IMR-90 (cell line): ENCODE measurements at regions not wholly inside any gene's neighbourhood (a gene's known extent, or its start where the extent isn't known, plus 50 kb on each side); places are given as distances from the start of the nearest gene placed in this dataset.

Experiments used
- ATAC-seq: fragments of 200-7000 bp; cut with Tn5 transposase; 2 replicates; pipeline ENCODE4 v1.9.1; 2020; ENCODE audit warnings: low read depth, mild to moderate bottlenecking, moderate library complexity
- BruUV-seq: library from RNA; stranded (reverse); fragments of 400-500 nt; replicated peaks from 2 replicates; lab custom pipeline; 2021; lab: Mats Ljungman, UMichigan
- CTCF ChIA-PET: fragments of 300-600 bp; formaldehyde crosslinking; extraction: SDS; loops from one replicate; lab custom pipeline; 2021; ENCODE audit warnings: antibody characterized with exemption; lab: Yijun Ruan, JAX
- POLR2A ChIA-PET: fragments of 300-600 bp; sonication (Branson Sonifier 250); formaldehyde crosslinking; loops from one replicate; lab custom pipeline; 2022; ENCODE audit warnings: antibody characterized with exemption; ENCODE audit not compliant: unreplicated experiment; lab: Charles Lee
- DNase-seq: peaks from one replicate; pipeline ENCODE4 v3.0.0; 2013
- H2AFZ ChIP-seq: replicated peaks from 2 replicates; pipeline ENCODE3; 2013; ENCODE audit warnings: low read length, mild to moderate bottlenecking; ENCODE audit not compliant: poor library complexity
- H2AK5ac ChIP-seq: 2 replicates; pipeline ENCODE4 v1.6.1; 2013; ENCODE audit warnings: low read depth, low read length, inconsistent platforms
- H2AK9ac ChIP-seq: replicated peaks from 2 replicates; pipeline ENCODE3; 2013; ENCODE audit warnings: mild to moderate bottlenecking, low read depth, low read length, moderate library complexity; ENCODE audit not compliant: poor library complexity
- H2BK120ac ChIP-seq: 2 replicates; pipeline ENCODE4 v1.6.1; 2013; ENCODE audit warnings: low read depth, low read length, inconsistent platforms
- H2BK15ac ChIP-seq: 3 replicates; pipeline ENCODE4 v1.6.1; 2013; ENCODE audit warnings: low read depth, low read length, inconsistent platforms
- H2BK20ac ChIP-seq: 2 replicates; pipeline ENCODE4 v1.6.1; 2013; ENCODE audit warnings: low read depth, mild to moderate bottlenecking, inconsistent platforms, low read length, moderate library complexity
- H2BK5ac ChIP-seq: 2 replicates; pipeline ENCODE4 v1.6.1; 2013; ENCODE audit warnings: mild to moderate bottlenecking, low read depth, low read length, inconsistent platforms; ENCODE audit not compliant: poor library complexity, severe bottlenecking
- H3K14ac ChIP-seq: replicated peaks from 2 replicates; pipeline ENCODE4 v1.6.1; 2013; ENCODE audit warnings: low read depth, low read length, inconsistent platforms
- H3K18ac ChIP-seq: 2 replicates; pipeline ENCODE4 v1.6.1; 2013; ENCODE audit warnings: low read depth, low read length, control low read depth
- H3K23ac ChIP-seq: 2 replicates; pipeline ENCODE4 v1.6.1; 2013; ENCODE audit warnings: low read depth, low read length, inconsistent platforms
- H3K27ac ChIP-seq: 2 replicates; pipeline ENCODE4 v1.5.1; 2013; ENCODE audit warnings: mild to moderate bottlenecking, control low read depth, low read length; ENCODE audit not compliant: insufficient read depth
- H3K27me3 ChIP-seq: 2 replicates; pipeline ENCODE4 v1.6.1; 2013; ENCODE audit warnings: low read length; ENCODE audit not compliant: control insufficient read depth, insufficient read depth
- H3K36me3 ChIP-seq: 2 replicates; pipeline ENCODE4 v1.6.1; 2013; ENCODE audit warnings: low read length, mixed read lengths; ENCODE audit not compliant: control insufficient read depth, insufficient read depth
- H3K4ac ChIP-seq: 2 replicates; pipeline ENCODE4 v1.6.1; 2013; ENCODE audit warnings: low read depth, low read length, inconsistent platforms
- H3K4me1 ChIP-seq: 2 replicates; pipeline ENCODE4 v1.6.1; 2013; ENCODE audit warnings: low read length, mixed read lengths; ENCODE audit not compliant: control insufficient read depth, insufficient read depth
- H3K4me2 ChIP-seq: 2 replicates; pipeline ENCODE4 v1.6.1; 2013; ENCODE audit warnings: low read depth, mild to moderate bottlenecking, control low read depth, low read length, moderate library complexity
- H3K4me3 ChIP-seq: 2 replicates; pipeline ENCODE4 v1.5.1; 2013; ENCODE audit warnings: low read depth, mild to moderate bottlenecking, control low read depth, low read length, moderate library complexity; ENCODE audit not compliant: insufficient read depth
- H3K56ac ChIP-seq: 2 replicates; pipeline ENCODE4 v1.6.1; 2013; ENCODE audit warnings: low read length, inconsistent platforms; ENCODE audit not compliant: insufficient read depth; ENCODE audit errors: extremely low read depth
- H3K79me1 ChIP-seq, 2 experiments: 2 replicates each; pipeline ENCODE4 v1.6.1; 2013; ENCODE audit warnings: low read length in 2 of 2, inconsistent platforms in 1 of 2, low read depth in 1 of 2
- H3K9ac ChIP-seq: 2 replicates; pipeline ENCODE4 v1.6.1; 2013; ENCODE audit warnings: low read depth, low read length, control low read depth
- H3K9me1 ChIP-seq: 2 replicates; pipeline ENCODE4 v1.6.1; 2013; ENCODE audit warnings: low read length, inconsistent platforms; ENCODE audit not compliant: insufficient read depth
- H3K9me3 ChIP-seq: 2 replicates; pipeline ENCODE4 v1.6.1; 2013; ENCODE audit warnings: low read length; ENCODE audit not compliant: control insufficient read depth, insufficient read depth
- H4K20me1 ChIP-seq: 2 replicates; pipeline ENCODE4 v1.6.1; 2013; ENCODE audit warnings: low read length, inconsistent platforms; ENCODE audit not compliant: insufficient read depth
- H4K5ac ChIP-seq: 2 replicates; pipeline ENCODE4 v1.6.1; 2013; ENCODE audit warnings: mild to moderate bottlenecking, low read depth, low read length, control low read depth
- H4K8ac ChIP-seq, 2 experiments: 2 replicates each; pipeline ENCODE4 v1.6.1; 2013; ENCODE audit warnings: low read depth in 2 of 2, low read length in 2 of 2, control low read depth in 1 of 2, inconsistent platforms in 1 of 2
- H4K91ac ChIP-seq: 2 replicates; pipeline ENCODE4 v1.6.1; 2013; ENCODE audit warnings: low read depth, low read length, inconsistent platforms; ENCODE audit not compliant: insufficient read depth
- BHLHE40 ChIP-seq: fragments of 150-350 bp; IDR thresholded peaks from 2 replicates; pipeline ENCODE4 v1.6.1; 2016; ENCODE audit warnings: mild to moderate bottlenecking, low read depth, low read length
- CEBPB ChIP-seq: IDR thresholded peaks from 2 replicates; pipeline ENCODE4 v1.6.1; 2012; ENCODE audit warnings: low read depth, low read length, improper control_type of control experiment
- CHD1 ChIP-seq: IDR thresholded peaks from 2 replicates; pipeline ENCODE4 v1.6.1; 2012; ENCODE audit warnings: low read depth, low read length, improper control_type of control experiment
- ELK1 ChIP-seq: fragments of 150-350 bp; IDR thresholded peaks from 2 replicates; pipeline ENCODE4 v1.6.1; 2016; ENCODE audit warnings: low read depth, mild to moderate bottlenecking, low read length, moderate library complexity, borderline replicate concordance
- FOS ChIP-seq: fragments of 150-350 bp; IDR thresholded peaks from 2 replicates; pipeline ENCODE4 v1.6.1; 2016; ENCODE audit warnings: low read depth, low read length
- MAFK ChIP-seq: IDR thresholded peaks from 2 replicates; pipeline ENCODE4 v1.6.1; 2012; ENCODE audit warnings: low read depth, low read length, improper control_type of control experiment
- MAZ ChIP-seq: IDR thresholded peaks from 2 replicates; pipeline ENCODE4 v1.6.1; 2012; ENCODE audit warnings: low read depth, mild to moderate bottlenecking, low read length, improper control_type of control experiment, moderate library complexity, borderline replicate concordance
- MXI1 ChIP-seq: IDR thresholded peaks from 2 replicates; pipeline ENCODE4 v1.6.1; 2012; ENCODE audit warnings: low read depth, mild to moderate bottlenecking, low read length, moderate library complexity, borderline replicate concordance
- POLR2A ChIP-seq: IDR thresholded peaks from 2 replicates; pipeline ENCODE4 v1.6.1; 2012; ENCODE audit warnings: mild to moderate bottlenecking, low read depth, low read length
- RAD21 ChIP-seq: IDR thresholded peaks from 2 replicates; pipeline ENCODE4 v1.6.1; 2012; ENCODE audit warnings: low read length, improper control_type of control experiment
- RFX5 ChIP-seq: IDR thresholded peaks from 2 replicates; pipeline ENCODE4 v1.8.0; 2012; ENCODE audit warnings: low read depth, mild to moderate bottlenecking, low read length, moderate library complexity
- USF2 ChIP-seq: fragments of 150-350 bp; IDR thresholded peaks from 2 replicates; pipeline ENCODE4 v1.6.1; 2017; ENCODE audit warnings: mild to moderate bottlenecking, antibody characterized with exemption, low read length, low read depth
- WGBS, 2 experiments: methylation state at CpG; one replicate each; pipeline versions ENCODE4 v1.1.5 to v1.1.7; 2013; ENCODE audit warnings: missing lambda C conversion rate in 2 of 2; ENCODE audit not compliant: insufficient read length in 1 of 2; ENCODE audit errors: extremely low coverage in 2 of 2; 5-methylcytosine and 5-hydroxymethylcytosine counted together
- dilution Hi-C: fragments of 300-500 bp; cut with HindIII; formaldehyde crosslinking; loops from one replicate; pipeline ENCODE4 v1.14.3; 2018; ENCODE audit warnings: low sequenced_read_pairs; ENCODE audit not compliant: unreplicated experiment
- in situ Hi-C: fragments of 300-500 bp; cut with MboI; formaldehyde crosslinking; loops from 3 replicates; pipeline ENCODE4 v1.14.3; 2019; ENCODE audit warnings: low sequenced_read_pairs, inconsistent platforms, mixed read lengths
- intact Hi-C: fragments of 100-400 bp; cut with micrococcal nuclease; formaldehyde crosslinking; loops from 2 replicates; pipeline ENCODE4 v1.10.0; 2022
- TF ChIP-seq, protein P1 (sequence below): conservative IDR thresholded peaks from 2 replicates; pipeline ENCODE4 v1.5.1; 2012; ENCODE audit warnings: mild to moderate bottlenecking, low read depth, low read length, improper control_type of control experiment

GRCh38 chr1:208462761-208463160 is 218.6 kb upstream of the PLXNA2 start:
- no peaks in the 10 kb centered on the region for H4K20me1 ChIP-seq
- WGBS, 2 experiments: 0% methylated on average over 1 of the region's 6 CpGs; no CpG with 5 or more reads in 1 of the 2 experiments
- no peak overlapping the region for H3K56ac ChIP-seq
- H3K9me3 ChIP-seq: no peaks in the 10 kb centered on the region; the same call in 1 of the 2 replicates
- no peak overlapping the region for H4K5ac ChIP-seq
- no peak overlapping the region for H4K8ac ChIP-seq
- no TSS peak for BruUV-seq
- POLR2A ChIA-PET: no interaction called here
- H4K91ac ChIP-seq: no peak overlapping the region
- no peak overlapping the region for H2BK120ac ChIP-seq
- no peak overlapping the region for H3K18ac ChIP-seq
- no peak overlapping the region for H3K4me3 ChIP-seq
- no peaks in the 10 kb centered on the region for H3K4me1 ChIP-seq
- H2AK5ac ChIP-seq: no peak overlapping the region
- no peak overlapping the region for H3K9ac ChIP-seq
- no peak overlapping the region for H2AFZ ChIP-seq
- H3K27me3 ChIP-seq: no peaks in the 10 kb centered on the region
- dilution Hi-C loops: no loop called here
- no peak overlapping the region for H3K23ac ChIP-seq
- TF ChIP-seq CEBPB: no peak
- no peak for TF ChIP-seq MAZ
- TF ChIP-seq ELK1: no peak
- no peak for TF ChIP-seq MXI1
- TF ChIP-seq FOS: no peak
- TF ChIP-seq USF2: no peak
- no peak for TF ChIP-seq MAFK
- no peak for TF ChIP-seq POLR2A
- TF ChIP-seq RAD21: no peak
- TF ChIP-seq RFX5: no peak
- TF ChIP-seq BHLHE40: no peak
- TF ChIP-seq, protein P1, sequence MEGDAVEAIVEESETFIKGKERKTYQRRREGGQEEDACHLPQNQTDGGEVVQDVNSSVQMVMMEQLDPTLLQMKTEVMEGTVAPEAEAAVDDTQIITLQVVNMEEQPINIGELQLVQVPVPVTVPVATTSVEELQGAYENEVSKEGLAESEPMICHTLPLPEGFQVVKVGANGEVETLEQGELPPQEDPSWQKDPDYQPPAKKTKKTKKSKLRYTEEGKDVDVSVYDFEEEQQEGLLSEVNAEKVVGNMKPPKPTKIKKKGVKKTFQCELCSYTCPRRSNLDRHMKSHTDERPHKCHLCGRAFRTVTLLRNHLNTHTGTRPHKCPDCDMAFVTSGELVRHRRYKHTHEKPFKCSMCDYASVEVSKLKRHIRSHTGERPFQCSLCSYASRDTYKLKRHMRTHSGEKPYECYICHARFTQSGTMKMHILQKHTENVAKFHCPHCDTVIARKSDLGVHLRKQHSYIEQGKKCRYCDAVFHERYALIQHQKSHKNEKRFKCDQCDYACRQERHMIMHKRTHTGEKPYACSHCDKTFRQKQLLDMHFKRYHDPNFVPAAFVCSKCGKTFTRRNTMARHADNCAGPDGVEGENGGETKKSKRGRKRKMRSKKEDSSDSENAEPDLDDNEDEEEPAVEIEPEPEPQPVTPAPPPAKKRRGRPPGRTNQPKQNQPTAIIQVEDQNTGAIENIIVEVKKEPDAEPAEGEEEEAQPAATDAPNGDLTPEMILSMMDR: no peak
- TF ChIP-seq CHD1: no peak
- no peak overlapping the region for H3K4ac ChIP-seq
- no peaks in the 10 kb centered on the region for H3K36me3 ChIP-seq
- in situ Hi-C loops: no loop called here
- no peaks in the 10 kb centered on the region for H3K9me1 ChIP-seq
- H2BK15ac ChIP-seq: no peak overlapping the region
- intact Hi-C loops: no loop called here
- no peak overlapping the region for H2BK5ac ChIP-seq
- no peak overlapping the region for H3K4me2 ChIP-seq
- H3K27ac ChIP-seq: no peak overlapping the region
- H3K79me1 ChIP-seq: no peaks in the 10 kb centered on the region
- DNase-seq (no peak), ATAC-seq (no peak)
- H2AK9ac ChIP-seq: no peak overlapping the region
- H2BK20ac ChIP-seq: no peak overlapping the region
- CTCF ChIA-PET: no interaction called here
- no peak overlapping the region for H3K14ac ChIP-seq
